K562 (cell line): ENCODE measurements at regions not wholly inside any gene's neighbourhood (a gene's known extent, or its start where the extent isn't known, plus 50 kb on each side); places are given as distances from the start of the nearest gene placed in this dataset.

ENCODE experiments used
- CUX1 ChIP-seq: fragments of 200-800 bp; sonication (Bioruptor generic); IDR thresholded peaks from 2 replicates; pipeline ENCODE4 v1.6.1; 2016; ENCODE audit warnings: missing genetic modification characterization, missing compliant biosample characterization
- GMEB1 ChIP-seq: fragments of 250-450 bp; sonication (Bioruptor Pico); IDR thresholded peaks from 2 replicates; pipeline ENCODE4 v1.4.0; 2020; ENCODE audit warnings: mild to moderate bottlenecking
- HLTF ChIP-seq: fragments of 450-650 bp; IDR thresholded peaks from 2 replicates; pipeline ENCODE4 v1.6.1; 2016
- IRF9 ChIP-seq: fragments of 450-650 bp; IDR thresholded peaks from 2 replicates; pipeline ENCODE4 v1.6.1; 2016; ENCODE audit warnings: missing biosample characterization, missing genetic modification characterization
- PYGO2 ChIP-seq: fragments of 450-650 bp; IDR thresholded peaks from 2 replicates; pipeline ENCODE4 v1.6.1; 2016; ENCODE audit warnings: mild to moderate bottlenecking, missing genetic modification characterization, moderate library complexity, missing compliant biosample characterization
- RBM34 ChIP-seq: fragments of 200-400 bp; formaldehyde crosslinking; IDR thresholded peaks from 2 replicates; pipeline ENCODE4 v1.6.1; 2018; ENCODE audit warnings: low read length, borderline replicate concordance; ENCODE audit not compliant: insufficient read depth
- REST ChIP-seq, 2 experiments: fragments of 450-650 bp; formaldehyde crosslinking in 1 of 2; IDR thresholded peaks; 2 replicates each; pipeline versions ENCODE4 v1.4.0 to v1.6.1; 2014 to 2020; ENCODE audit warnings: mild to moderate bottlenecking in 2 of 2, borderline replicate concordance in 1 of 2, low read depth in 1 of 2
- TAF15 ChIP-seq: fragments of 200-400 bp; formaldehyde crosslinking; IDR thresholded peaks from 2 replicates; pipeline ENCODE4 v1.6.1; 2017; ENCODE audit warnings: mild to moderate bottlenecking, low read depth, low read length, moderate library complexity
- TARDBP ChIP-seq: fragments of 450-650 bp; IDR thresholded peaks from 2 replicates; pipeline ENCODE4 v1.6.1; 2016
- ZNF133 ChIP-seq: fragments of 250-450 bp; sonication (Bioruptor Pico); IDR thresholded peaks from 2 replicates; pipeline ENCODE4 v1.4.0; 2020; ENCODE audit warnings: mild to moderate bottlenecking
- ZNF77 ChIP-seq: fragments of 250-450 bp; sonication (Bioruptor Pico); IDR thresholded peaks from 2 replicates; pipeline ENCODE4 v1.5.0; 2020

GRCh38 chr7:153401795-153402720 is 642.5 kb downstream of the ACTR3B start (continued):
- TF ChIP-seq REST (IDR thresholded peaks at IDR 0.05; ENCODE audit: borderline replicate concordance), result no peak
- no peak for TF ChIP-seq REST (CRISPR knock-in tag; IDR thresholded peaks at IDR 0.05; ENCODE audit: low read depth)
- no peak for TF ChIP-seq IRF9
- no peak for TF ChIP-seq RBM34
- no peak for TF ChIP-seq TARDBP
- TF ChIP-seq PYGO2 (tag), result no peak
- TF ChIP-seq HLTF, result no peak
- TF ChIP-seq TAF15, result no peak
- TF ChIP-seq ZNF77, result no peak
- no peak for TF ChIP-seq GMEB1 (CRISPR knock-in tag)
- no peak for TF ChIP-seq CUX1 (CRISPR knock-in tag)
- no peak for TF ChIP-seq ZNF133 (CRISPR knock-in tag)
